ENCODE measurements at regions not wholly inside any gene's neighbourhood (a gene's known extent, or its start where the extent isn't known, plus 50 kb on each side); places are given as distances from the start of the nearest gene placed in this dataset.

DNA sequence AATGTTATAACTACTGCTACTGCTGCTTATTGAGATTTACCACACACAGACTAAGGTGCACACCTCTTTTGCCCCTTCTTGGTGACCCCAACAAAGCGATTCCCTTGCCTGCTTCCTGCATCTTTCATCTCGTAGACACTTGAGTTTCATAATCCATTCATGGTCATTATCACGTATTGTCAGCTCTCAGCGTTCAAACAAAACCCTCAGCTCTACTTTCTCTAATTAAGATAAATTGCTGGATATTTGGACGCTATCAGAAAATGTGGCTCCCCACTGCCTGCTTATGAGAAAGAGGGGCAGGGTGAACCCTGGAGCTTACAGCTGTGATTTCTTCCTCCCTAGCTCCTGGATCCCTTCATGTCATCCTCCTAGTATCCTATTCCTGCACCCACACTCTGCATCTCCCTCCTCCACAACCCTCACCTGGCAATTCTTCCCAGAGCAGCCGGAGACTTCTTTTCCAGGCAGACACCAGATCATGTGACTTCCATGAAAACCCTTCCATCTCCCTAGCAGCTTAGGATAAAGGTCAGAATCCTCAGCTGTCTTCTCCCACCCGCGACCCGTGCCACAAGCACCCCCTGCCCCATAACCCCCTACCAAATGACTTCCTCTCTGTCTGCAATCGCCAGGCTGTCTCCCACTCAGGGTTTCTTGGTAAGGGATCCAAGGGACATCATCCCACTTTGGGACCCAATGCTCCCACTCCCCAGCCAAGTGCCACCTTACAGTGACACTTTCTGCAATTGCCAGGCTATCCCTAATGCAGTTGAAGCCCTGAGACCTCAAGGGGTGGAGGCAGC, 146.5 kb downstream of the NSG2 start:
- DNase-seq: no peak

DNA sequence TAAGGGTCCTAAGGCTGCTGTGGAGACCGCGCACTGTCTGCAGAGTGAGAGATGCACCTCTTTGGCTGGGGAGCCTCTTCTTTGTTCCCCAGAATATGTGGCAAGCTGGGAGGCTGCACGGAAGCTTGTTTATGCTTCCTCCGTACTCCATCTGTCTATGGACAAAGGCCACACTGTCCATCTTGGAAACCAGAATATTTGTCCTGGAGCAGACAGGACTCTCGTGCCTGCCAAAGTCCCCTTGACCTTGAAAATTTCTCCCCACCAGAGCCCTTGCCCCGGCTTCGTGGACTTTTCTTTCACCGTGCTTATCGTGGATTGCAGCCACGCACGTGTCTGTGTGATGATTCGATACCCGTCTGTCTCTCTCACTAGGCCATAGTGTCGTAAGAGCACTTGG, 147.4 kb downstream of the NSG2 start:
- DNase-seq: no peak

DNA sequence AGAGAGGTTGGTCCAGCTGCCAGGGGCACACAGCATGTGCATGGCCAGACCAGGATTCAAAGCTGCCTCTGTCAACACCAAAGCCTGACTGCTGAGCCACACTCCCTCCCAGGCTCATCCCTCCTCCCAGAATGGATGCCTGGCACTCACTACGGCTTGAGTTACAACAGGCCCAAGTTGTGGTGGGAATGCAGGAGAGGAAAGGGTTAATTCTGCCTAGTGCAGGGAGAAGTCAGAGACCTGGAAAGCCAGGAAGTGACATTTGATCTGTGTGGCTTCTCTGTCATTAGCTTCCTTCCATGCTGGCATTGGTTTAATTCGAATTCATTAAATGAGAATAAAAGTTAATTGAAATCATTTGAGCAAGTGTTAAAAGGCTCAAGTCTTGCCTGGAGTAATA, 150.0 kb downstream of the NSG2 start:
- DNase-seq: no peak

GRCh38 chr5:174197929-174198328, 152.4 kb downstream of the NSG2 start:
- DNase-seq: no peak

- no peak for DNase-seq
Measured at GRCh38 chr5:174198541-174198940, 153.0 kb downstream of the NSG2 start.

DNA sequence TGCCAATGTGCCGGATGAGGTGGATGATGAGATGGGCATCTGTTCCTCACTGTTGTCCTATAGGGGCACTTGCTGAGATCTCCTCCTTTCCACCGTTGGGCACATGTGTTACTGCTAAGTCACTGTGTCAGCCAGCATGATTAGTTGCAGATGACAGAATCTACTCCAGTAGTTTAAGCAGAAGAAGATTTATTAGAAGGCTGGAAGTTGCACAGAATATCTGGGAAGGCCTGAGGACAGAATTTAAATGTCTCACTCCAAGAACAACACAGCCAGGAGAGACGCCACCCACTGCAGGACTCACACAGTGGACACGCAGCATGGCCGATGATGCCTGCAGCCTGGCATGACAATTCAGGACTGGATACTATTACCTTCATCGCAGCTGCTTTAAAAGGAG, 157.5 kb downstream of the NSG2 start:
- no peak for DNase-seq

GRCh38 chr5:174204535-174205313, 159.2 kb downstream of the NSG2 start:
- DNase-seq: no peak

DNA sequence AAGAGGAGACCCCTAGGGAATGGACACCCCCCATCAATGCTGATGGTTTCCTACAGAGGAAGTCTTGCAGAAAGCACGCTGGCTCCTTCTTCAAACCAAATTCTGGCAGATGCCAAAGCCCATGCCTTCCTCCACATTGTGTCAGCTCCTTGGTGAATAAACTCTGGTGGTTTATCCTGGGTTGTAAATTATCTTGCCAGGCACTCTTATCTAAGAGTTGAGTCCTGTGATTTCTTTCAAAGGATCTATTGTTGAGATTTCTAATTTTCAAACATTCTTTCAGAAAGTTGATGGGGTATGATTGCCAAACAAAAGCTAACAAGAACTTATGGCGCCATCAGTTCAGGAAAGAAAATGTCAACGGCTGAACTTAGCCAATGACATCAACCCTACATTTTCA, 160.4 kb downstream of the NSG2 start:
- no peak for DNase-seq

DNA sequence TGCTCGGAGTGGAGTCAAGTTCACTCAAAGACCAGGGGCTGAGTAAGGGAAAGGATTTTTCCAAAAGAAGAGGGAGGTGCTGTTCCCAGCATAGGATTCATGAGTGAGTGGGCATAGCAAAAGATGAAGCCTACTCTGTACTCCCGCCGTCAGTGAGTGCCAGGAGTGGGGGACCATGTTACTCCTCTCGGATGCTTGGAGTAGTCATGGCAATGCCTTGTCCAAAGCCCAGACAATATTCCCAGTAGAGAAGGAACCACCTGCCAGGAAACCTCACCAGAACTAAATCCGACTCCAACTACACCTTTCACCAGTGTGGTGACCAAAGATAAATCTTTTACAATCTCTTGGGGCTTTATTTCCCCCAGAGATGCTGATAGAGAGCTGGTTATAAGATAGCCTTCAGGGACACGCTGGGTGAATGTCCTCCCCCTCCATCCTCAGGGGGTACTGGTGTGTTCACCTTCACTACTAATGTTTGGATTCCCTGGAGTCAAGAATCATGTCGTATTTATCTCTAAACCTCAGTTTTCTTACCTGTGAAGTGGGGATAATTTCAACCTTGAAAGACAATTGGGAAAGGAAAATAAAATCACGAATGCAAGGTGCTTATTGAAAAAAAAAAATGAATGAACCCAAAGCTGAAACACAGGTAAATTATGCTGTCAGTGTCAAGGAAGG, 165.2 kb downstream of the NSG2 start:
- no peak for DNase-seq

GRCh38 chr5:174211277-174211626, 165.7 kb downstream of the NSG2 start:
- no peak for DNase-seq

- no peak for DNase-seq
Measured at GRCh38 chr5:174217527-174217926, 172.0 kb downstream of the NSG2 start.

DNA sequence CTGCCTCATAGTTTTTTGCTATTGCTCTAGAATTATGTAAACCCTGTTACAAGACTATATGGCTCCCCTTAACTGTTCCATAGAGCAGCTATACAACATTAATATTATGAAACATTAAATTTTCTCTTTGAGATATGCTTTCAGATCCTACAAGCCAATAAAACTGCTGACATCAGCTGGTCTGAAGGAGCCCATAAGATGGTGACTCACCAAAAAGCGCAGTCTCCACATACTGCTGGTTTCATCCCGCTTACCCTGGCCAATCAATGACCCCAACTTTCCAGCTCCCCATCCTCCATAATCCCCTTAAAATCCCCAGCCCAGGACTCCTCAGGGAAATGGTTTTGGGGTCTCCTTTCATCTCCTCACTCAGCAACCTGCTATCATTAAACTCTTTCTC, 172.7 kb downstream of the NSG2 start:
- DNase-seq: no peak

DNA sequence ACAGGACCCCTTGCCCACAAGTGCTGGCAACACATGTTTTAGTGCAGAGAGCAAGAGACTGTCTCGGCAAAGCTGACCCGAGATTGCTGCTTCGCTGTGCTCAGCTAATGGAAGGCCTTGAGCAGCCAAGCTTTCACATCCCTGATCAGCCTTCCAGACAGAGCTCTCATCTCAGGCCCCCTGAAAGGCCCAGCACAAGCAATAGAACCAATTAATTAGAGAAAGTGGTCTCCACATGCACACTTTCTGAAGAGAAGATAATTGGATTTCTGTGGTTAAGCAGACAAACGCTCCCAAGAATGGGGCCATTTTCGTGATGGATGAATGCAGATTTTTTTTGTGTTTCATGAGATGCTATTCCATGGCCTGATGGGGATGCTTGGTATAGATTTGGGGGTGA, 174.9 kb downstream of the NSG2 start:
- DNase-seq: no peak

DNA sequence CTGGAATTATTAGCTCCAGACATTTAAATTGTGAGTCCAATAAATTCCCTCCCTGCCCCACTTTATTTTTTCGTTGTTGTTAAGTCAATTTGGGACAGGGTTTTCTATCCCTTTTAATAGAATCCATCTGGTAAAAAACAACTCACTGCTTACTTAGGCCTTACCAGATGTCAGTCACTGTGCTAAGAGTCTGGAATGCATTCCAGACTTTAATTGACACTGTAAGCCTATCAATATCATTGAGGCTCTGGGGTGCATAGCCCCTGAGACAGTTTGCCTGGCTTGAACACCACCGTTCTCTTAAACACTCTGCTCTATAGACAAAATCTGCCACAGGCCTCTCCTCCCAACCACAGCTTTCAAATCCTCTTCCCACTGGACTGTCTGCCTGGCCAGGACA, 175.9 kb downstream of the NSG2 start:
- no peak for DNase-seq

DNA sequence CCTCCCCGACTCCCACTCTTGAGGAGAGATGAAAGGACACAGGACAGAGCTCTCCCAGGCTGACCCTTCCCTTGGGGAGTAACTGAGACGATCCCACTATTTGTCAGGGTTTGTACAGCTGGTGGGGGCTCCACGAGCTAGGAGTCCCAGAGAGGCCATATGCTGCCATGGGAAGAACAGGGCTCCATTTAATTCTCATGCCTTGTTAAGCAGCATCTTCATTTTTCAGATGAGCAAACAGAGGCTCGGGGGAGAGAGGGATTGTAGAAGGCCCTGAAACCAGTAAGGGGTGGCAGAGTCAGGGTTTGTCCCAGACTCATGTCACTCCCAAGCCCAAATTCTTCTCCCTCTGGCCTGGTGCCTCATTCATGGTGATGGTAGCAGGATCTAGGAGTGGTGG, 176.4 kb downstream of the NSG2 start:
- no peak for DNase-seq

DNA sequence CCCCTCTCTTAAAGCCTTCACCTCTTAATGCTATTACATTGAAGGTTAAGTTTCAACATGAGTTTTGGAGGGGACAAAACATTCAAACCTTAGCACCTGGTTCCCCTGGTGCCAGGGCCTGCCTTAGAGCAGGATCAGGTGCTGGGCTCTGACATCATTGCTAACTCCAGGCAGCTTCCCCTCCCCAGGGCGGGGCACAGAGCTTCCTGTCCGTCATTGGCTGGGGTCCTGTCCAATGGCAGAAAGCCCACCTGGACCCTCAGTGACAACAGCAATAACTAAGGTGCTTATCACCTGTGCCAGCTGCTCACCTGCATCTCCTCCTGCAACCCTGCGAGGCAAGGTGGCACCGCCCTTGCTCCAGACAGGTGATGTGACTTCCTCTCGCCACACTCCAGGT, 177.4 kb downstream of the NSG2 start:
- DNase-seq: no peak

DNA sequence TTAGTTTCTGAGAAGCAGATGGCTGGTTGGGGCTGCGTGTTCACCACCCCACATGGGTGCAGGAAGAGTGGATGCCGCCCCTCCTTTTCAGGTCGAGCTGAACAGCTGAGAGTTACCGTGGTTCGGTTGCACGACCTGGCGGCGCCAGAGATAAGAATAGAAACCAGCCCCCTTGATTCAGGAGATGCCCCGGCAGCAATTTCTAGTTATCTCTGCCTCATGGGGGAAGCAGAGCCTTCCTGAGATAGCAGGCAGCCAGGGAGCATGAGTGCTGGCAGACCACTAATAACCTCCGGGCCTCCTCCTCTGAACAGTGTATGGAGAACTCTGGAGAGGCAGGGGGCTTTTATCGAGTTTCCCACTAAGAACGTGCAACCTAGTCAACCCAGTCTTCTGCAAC, 177.8 kb downstream of the NSG2 start:
- no peak for DNase-seq

GRCh38 chr5:174229068-174229467, 183.6 kb downstream of the NSG2 start:
- no peak for DNase-seq

DNA sequence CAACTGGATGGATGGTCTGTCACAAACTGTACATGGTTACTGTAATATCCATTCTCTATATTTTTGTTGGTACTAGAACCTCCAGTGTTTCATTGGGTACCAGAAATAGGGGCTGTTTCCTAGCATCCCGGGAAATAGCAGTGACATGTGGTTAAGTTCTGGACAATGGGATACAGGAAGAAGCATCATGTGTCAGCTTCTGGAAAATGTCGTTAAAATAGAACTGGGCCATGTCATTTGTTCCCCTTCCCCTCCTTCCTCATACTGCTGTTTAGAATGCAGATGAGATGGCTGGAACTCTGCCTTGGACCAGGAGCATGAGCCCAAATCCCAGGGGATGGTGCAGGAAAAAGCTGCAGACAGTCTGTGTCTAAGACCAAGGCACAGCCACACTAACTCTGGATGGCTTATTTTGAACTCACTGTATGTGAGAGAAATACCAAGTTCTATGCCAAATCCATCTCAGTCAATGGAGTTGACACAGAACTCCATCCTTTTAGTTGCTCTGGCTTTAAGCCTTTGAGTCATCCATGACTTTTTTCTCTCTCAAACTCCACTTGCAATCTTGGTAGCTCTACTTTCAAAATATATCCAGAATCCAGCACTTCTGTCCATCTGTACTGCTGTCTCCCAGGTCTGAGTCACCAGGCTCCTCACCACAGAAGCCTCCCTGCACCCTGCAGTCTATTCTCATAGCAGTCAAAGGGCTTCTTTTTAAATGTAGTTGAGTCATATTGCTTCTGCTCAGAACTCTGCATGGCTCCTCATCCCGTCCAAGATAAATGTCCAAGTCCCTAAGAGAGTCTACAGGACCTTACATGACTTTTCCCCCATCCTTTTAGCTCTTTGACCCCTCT, 184.2 kb downstream of the NSG2 start:
- DNase-seq: peak; percentile 83

DNA sequence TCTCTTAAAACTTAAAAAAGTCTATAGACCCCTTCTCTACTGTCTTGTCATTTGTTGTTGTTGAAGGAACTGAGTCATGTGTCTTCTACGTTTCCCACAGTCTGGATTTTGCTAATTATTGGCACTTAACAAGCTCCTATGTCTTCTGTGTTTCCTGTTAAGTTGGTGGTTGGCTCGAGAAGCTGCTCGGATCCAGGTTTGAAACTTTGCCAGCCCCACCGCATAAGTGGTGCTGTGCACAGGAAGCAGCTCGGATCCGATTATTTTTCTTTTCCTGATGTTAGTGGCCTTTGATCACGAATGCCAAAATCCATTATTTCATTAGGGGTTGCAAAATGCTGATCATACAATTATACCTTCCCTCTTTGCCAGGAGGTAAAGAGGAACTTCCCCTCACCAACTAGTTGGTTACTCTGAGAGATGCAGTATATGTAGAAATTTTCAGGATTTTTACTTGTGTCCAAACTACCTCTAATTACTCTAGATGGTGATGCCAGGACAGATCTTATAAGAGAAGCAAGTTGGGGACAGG, 186.5 kb downstream of the NSG2 start:
- peak; percentile 68 for DNase-seq

DNA sequence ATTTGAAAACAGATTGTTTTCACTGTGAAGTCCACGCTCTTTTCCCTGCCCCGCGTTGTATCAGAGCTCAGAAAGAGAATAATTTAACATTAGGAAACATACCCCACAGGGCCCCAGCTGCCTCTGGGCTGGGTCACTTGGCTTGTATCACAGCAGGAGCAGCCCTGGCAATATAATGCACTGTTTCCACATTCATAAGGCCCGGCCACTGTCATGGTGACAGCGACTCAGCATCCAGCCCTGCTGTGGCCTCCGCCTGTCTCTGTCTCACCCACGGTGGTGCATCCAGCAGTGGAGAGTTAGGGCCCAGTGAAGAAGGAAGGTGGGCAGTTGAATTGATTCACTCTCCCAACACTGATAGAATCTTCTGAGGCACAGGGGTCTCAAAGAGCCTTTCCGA, 188.9 kb downstream of the NSG2 start:
- DNase-seq: no peak

GRCh38 chr5:174235221-174236011, 189.9 kb downstream of the NSG2 start:
- peak; percentile 54 for DNase-seq
